ENCODE measurements at regions not wholly inside any gene's neighbourhood (a gene's known extent, or its start where the extent isn't known, plus 50 kb on each side); places are given as distances from the start of the nearest gene placed in this dataset.

DNA sequence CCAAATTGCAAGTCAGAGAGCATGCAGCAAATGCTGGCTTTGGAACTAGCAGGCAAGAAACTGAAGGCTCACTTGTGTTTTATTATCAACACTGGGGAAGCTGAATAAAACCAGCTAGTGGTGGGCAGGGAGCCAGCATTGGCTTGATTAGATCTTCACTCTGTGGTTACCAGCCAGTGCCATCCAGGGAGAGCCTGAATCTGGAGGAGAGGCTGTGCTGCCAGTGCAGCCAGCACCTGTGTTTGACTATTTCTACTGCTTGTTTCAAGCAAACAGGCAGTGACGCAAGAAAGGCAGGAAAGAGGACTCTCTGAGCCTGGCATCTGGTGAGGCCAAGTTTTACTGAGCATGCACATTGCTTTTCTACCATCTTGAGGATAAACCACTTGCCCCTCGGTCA is 247.0 kb downstream of the PHLDA1 start:
- no peak for TF ChIP-seq POLR2AphosphoS5 (IDR thresholded peaks at IDR 0.05; ENCODE audit: control insufficient read depth, insufficient read depth, low read depth, low read length)
- TF ChIP-seq ZNF766 (CRISPR knock-in tag; conservative IDR thresholded peaks at IDR 0.05), result no peak
- TF ChIP-seq, protein P1, sequence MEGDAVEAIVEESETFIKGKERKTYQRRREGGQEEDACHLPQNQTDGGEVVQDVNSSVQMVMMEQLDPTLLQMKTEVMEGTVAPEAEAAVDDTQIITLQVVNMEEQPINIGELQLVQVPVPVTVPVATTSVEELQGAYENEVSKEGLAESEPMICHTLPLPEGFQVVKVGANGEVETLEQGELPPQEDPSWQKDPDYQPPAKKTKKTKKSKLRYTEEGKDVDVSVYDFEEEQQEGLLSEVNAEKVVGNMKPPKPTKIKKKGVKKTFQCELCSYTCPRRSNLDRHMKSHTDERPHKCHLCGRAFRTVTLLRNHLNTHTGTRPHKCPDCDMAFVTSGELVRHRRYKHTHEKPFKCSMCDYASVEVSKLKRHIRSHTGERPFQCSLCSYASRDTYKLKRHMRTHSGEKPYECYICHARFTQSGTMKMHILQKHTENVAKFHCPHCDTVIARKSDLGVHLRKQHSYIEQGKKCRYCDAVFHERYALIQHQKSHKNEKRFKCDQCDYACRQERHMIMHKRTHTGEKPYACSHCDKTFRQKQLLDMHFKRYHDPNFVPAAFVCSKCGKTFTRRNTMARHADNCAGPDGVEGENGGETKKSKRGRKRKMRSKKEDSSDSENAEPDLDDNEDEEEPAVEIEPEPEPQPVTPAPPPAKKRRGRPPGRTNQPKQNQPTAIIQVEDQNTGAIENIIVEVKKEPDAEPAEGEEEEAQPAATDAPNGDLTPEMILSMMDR (IDR thresholded peaks at IDR 0.05 in 2 of 3, conservative IDR thresholded peaks at IDR 0.05 in 1 of 3; ENCODE audit: insufficient read depth in 2 of 3, low read depth in 1 of 3, low read length in 3 of 3), result no peak
- TF ChIP-seq EP300 (IDR thresholded peaks at IDR 0.05; ENCODE audit: low read length), result no peak
- no peak for TF ChIP-seq FOXK2 (conservative IDR thresholded peaks at IDR 0.05 in 1 of 2, IDR thresholded peaks at IDR 0.05 in 1 of 2; ENCODE audit: low read depth in 2 of 2)
- no peak for TF ChIP-seq ZNF232 (CRISPR knock-in tag; IDR thresholded peaks at IDR 0.05)
- TF ChIP-seq, protein P2, sequence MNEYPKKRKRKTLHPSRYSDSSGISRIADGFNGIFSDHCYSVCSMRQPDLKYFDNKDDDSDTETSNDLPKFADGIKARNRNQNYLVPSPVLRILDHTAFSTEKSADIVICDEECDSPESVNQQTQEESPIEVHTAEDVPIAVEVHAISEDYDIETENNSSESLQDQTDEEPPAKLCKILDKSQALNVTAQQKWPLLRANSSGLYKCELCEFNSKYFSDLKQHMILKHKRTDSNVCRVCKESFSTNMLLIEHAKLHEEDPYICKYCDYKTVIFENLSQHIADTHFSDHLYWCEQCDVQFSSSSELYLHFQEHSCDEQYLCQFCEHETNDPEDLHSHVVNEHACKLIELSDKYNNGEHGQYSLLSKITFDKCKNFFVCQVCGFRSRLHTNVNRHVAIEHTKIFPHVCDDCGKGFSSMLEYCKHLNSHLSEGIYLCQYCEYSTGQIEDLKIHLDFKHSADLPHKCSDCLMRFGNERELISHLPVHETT (CRISPR knock-in tag; conservative IDR thresholded peaks at IDR 0.05 in 1 of 2, IDR thresholded peaks at IDR 0.05 in 1 of 2), result no peak
